ENCODE measurements at regions not wholly inside any gene's neighbourhood (a gene's known extent, or its start where the extent isn't known, plus 50 kb on each side); places are given as distances from the start of the nearest gene placed in this dataset.

DNA sequence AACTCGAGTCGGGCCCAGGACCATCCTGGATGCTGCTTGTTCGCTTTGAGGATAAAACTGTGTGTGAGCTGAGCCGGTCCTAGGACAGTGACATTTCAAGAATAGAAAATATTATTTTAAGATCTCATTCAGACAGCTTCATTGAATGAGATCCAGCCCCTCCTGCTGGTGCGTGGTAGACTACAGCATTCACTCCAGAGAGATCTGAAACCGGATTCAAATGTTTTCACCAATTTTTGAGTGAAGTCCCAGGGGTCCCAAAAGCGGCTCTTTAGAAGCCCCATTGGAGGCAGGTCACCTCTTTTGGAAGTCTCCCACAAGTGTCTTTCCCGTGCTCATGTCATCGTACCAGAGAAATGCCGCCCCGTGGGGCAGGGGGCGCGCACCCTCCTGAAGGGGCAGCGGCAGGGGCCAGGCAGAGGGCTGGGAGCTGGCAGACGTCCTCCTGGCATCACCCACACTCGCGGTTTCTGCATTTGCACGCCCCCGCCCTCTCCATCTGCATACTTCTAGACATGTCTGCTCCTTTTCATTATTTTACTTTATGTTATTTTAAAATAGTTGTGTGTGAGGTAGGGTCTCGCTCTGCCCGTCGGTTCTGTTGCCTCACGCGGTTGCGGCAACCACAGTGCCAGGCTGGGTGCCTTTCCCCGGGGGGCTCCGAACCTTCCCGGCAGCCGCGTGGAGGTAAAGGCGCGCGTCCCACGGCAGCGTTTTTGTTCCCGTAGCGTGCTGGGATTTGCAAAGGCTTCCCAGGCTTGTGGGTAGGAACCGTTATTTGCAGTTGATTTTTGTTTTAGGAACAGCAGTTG is 52.3 kb upstream of the DPYSL4 start:
- DNase-seq (ENCODE audit: low spot score), result no peak
- TF ChIP-seq, protein P1, sequence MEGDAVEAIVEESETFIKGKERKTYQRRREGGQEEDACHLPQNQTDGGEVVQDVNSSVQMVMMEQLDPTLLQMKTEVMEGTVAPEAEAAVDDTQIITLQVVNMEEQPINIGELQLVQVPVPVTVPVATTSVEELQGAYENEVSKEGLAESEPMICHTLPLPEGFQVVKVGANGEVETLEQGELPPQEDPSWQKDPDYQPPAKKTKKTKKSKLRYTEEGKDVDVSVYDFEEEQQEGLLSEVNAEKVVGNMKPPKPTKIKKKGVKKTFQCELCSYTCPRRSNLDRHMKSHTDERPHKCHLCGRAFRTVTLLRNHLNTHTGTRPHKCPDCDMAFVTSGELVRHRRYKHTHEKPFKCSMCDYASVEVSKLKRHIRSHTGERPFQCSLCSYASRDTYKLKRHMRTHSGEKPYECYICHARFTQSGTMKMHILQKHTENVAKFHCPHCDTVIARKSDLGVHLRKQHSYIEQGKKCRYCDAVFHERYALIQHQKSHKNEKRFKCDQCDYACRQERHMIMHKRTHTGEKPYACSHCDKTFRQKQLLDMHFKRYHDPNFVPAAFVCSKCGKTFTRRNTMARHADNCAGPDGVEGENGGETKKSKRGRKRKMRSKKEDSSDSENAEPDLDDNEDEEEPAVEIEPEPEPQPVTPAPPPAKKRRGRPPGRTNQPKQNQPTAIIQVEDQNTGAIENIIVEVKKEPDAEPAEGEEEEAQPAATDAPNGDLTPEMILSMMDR (IDR thresholded peaks at IDR 0.05; ENCODE audit: borderline replicate concordance, control extremely low read depth, extremely low read depth, insufficient read depth, missing control alignments), result no peak
- in situ Hi-C loops (cut with MboI; ENCODE audit: low sequenced_read_pairs, unreplicated experiment), result loop anchor here (25.0 kb wide), 1 partner anchor 247 kb away; no protein-coding TSS in a partner anchor

DNA sequence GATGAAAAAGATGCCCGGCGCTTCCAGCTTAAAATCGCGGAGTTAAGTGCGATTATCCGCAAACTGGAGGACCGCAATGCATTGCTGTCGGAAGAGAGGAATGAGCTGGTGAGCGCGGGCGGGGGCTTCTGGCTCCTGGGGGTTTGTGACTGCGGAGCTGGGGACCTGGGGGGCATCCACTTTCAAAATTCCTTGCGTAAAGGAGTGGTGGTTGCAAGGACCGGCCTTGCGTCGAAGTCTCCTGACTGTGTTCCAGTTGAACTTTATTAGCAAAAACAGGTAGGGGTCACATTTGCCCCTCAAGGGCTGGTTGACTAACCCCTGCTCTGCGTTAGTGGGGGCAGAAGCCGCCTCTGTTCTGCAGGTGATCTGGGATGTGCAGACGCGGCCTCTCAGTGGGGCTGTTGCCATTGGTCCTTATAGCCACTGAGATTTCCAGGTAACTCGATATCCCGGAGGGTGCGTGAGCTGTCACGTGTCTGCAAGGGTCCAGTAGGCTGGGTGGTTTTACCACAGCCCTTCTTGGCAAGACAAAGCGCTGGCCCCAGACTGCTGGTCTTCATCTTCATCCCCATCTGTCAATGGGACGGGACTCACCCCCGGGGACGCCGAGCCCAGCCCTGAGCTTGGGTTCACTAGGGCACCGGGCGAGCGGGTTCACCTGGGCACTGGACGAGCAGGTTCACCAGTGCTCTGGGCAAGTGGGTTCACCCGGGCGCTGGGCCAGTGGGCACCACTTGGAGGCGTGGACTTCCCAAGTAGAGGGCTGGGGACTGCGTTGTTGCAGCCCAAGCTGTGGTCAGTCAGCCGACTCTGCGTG is 51.5 kb upstream of the DPYSL4 start:
- in situ Hi-C loops (cut with MboI; ENCODE audit: low sequenced_read_pairs, unreplicated experiment), result loop anchor here (25.0 kb wide), 1 partner anchor 248 kb away; no protein-coding TSS in a partner anchor
- DNase-seq (ENCODE audit: low spot score), result no peak
- TF ChIP-seq, protein P1 (IDR thresholded peaks at IDR 0.05; ENCODE audit: borderline replicate concordance, control extremely low read depth, extremely low read depth, insufficient read depth, missing control alignments), result no peak

DNA sequence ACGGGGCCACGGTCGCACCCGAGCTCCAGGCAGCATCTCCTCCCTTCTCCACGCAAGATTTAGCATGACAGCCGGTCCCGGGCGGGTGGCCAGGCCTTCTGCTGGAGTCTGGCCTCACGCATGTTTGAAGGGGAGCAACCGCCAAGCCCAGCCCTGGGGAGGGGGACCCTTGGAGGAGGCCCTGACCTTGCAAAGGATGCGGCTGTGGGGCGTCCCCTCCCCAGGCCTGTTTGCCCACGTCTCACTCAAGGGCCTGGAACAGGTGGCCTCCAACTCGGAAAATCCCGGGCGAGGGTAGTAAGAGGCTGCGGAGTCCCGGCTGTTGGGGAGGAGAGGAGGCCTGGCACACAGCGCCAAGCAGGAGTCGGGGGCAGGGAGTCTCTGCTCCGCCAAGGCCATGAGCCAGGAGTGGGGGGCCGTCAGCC is 50.6 kb upstream of the DPYSL4 start:
- no peak for DNase-seq (ENCODE audit: low spot score)
- in situ Hi-C loops (cut with MboI; ENCODE audit: low sequenced_read_pairs, unreplicated experiment), result loop anchor here (25.0 kb wide), 1 partner anchor 249 kb away; no protein-coding TSS in a partner anchor
- TF ChIP-seq, protein P1 (IDR thresholded peaks at IDR 0.05; ENCODE audit: borderline replicate concordance, control extremely low read depth, extremely low read depth, insufficient read depth, missing control alignments), result no peak

DNA sequence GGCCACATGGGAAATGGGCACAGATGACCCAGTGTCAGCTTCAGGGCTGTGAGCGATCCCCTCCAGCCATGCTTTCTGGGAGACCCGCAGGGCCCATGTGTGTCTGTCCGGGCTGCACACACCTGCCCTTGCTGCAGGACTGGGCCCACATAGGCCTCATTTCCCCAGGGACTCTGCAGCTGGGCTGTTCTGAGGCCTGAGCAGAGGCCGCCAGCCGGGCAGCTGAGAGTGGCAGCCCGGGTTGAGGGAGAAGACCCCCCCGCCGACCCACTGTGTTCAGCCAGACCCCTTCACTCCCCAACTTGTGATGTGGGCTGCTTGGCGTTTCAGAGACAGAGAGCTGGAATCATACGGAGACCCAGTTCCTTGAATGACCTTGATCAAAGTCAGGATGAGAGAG is 50.1 kb upstream of the DPYSL4 start:
- TF ChIP-seq, protein P1 (IDR thresholded peaks at IDR 0.05; ENCODE audit: borderline replicate concordance, control extremely low read depth, extremely low read depth, insufficient read depth, missing control alignments), result no peak
- in situ Hi-C loops (cut with MboI; ENCODE audit: low sequenced_read_pairs, unreplicated experiment), result loop anchor here (25.0 kb wide), 1 partner anchor 249 kb away; no protein-coding TSS in a partner anchor
- no peak for DNase-seq (ENCODE audit: low spot score)

Data from GM13976 (cell line).